Smooth muscle cell (in vitro differentiated cells): ENCODE measurements at regions not wholly inside any gene's neighbourhood (a gene's known extent, or its start where the extent isn't known, plus 50 kb on each side); places are given as distances from the start of the nearest gene placed in this dataset.

Experiments used
- DNase-seq: peaks from one replicate; lab custom pipeline; 2025; ENCODE audit not compliant: unreplicated experiment; lab: John Stamatoyannopoulos, UW
- H2AFZ ChIP-seq: fragments of 200-600 bp; sonication (generic); 2 replicates; pipeline ENCODE4 v1.6.0; 2016; ENCODE audit warnings: antibody characterized with exemption, low read depth, mild to moderate bottlenecking
- H3F3A ChIP-seq: fragments of 200-600 bp; sonication (generic); 2 replicates; pipeline ENCODE4 v1.6.0; 2017; ENCODE audit warnings: antibody characterized with exemption, low read depth
- H3K27ac ChIP-seq: fragments of 200-600 bp; sonication (generic); 2 replicates; pipeline ENCODE4 v1.5.1; 2016; ENCODE audit warnings: low read depth, mild to moderate bottlenecking
- H3K27me3 ChIP-seq: fragments of 200-600 bp; sonication (generic); 2 replicates; pipeline ENCODE4 v1.6.1; 2016; ENCODE audit warnings: low read depth, mild to moderate bottlenecking
- H3K36me3 ChIP-seq: fragments of 200-600 bp; sonication (generic); 2 replicates; pipeline ENCODE4 v1.5.1; 2016; ENCODE audit warnings: low read depth
- H3K4me1 ChIP-seq: fragments of 200-600 bp; sonication (generic); 2 replicates; pipeline ENCODE4 v1.5.1; 2016; ENCODE audit warnings: low read depth
- H3K4me2 ChIP-seq: fragments of 200-600 bp; sonication (generic); 2 replicates; pipeline ENCODE4 v1.6.0; 2016; ENCODE audit warnings: mild to moderate bottlenecking
- H3K4me3 ChIP-seq: fragments of 200-600 bp; sonication (generic); 2 replicates; pipeline ENCODE4 v1.5.1; 2016; ENCODE audit warnings: mild to moderate bottlenecking
- H3K79me2 ChIP-seq: fragments of 200-600 bp; sonication (generic); 2 replicates; pipeline ENCODE4 v1.6.0; 2016; ENCODE audit warnings: low read depth, mild to moderate bottlenecking
- H3K9ac ChIP-seq: fragments of 200-600 bp; sonication (generic); 2 replicates; pipeline ENCODE4 v1.6.0; 2016; ENCODE audit warnings: low read depth
- H3K9me3 ChIP-seq: fragments of 200-600 bp; sonication (generic); replicated peaks from 2 replicates; pipeline ENCODE4 v1.5.1; 2016; ENCODE audit warnings: low read depth
- H4K20me1 ChIP-seq: fragments of 200-600 bp; sonication (generic); 2 replicates; pipeline ENCODE4 v1.6.0; 2016; ENCODE audit warnings: low read depth
- WGBS: methylation state at CpG from one replicate; pipeline ENCODE4 v1.1.7; 2016; ENCODE audit warnings: low lambda C conversion rate; 5-methylcytosine and 5-hydroxymethylcytosine counted together
- TF ChIP-seq, protein P1 (sequence below): fragments of 200-600 bp; sonication (generic); IDR thresholded peaks from 2 replicates; pipeline ENCODE4 v1.5.1; 2017; ENCODE audit warnings: borderline replicate concordance, mild to moderate bottlenecking, antibody characterized with exemption; ENCODE audit not compliant: insufficient read depth, poor library complexity, severe bottlenecking

DNA sequence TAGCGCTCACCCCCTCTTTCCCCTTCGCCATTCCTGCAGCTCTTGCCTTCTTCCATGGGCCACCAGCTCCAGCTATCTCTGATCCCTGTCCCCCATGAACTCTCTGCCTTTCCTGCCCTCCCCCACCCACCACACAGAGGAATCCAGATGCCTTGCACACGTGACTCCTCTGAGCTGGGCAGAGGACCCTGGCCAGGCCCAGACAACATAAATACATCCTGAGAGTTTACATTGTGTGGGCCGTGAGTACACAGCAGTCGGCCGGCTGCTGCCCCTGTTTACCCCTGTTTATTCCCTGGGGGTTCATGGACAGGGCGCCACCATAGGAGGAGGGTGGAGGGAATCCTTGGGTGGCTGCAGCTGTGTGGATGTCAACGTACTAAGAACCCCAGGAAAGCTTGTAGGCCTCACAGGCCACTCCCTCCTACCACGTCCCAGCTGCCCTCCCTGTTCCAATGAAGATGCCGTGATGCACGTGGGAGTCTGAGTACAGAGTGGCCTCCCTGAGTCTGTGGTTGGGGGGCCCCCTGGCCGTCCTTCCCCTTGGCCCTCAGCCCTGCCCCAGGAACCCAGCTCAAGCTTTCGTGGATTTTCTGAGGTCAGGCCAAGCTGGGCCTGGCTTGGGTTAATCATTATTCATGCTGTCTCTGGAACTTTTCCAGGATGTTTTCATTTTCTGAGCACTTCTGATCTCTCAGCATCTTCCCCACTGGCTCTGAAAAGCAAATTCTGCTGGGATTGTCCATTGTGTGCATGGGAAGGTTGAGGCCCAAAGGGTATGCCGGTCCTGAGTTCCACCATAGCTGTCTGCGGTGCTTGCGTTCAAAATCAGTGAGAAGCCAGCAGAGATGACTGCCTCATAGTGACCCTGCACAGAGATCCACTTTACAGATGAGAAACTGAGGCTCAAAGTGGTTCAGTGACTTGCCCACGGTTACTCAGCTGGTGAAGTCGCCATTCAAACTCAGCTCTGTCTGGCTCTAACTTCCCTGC, 136.3 kb downstream of the MRPL14 start:
- no peaks in the 10 kb centered on the region for H4K20me1 ChIP-seq
- peaks cover 4% of the 10 kb centered on the region for H3K27me3 ChIP-seq
- TF ChIP-seq, protein P1, sequence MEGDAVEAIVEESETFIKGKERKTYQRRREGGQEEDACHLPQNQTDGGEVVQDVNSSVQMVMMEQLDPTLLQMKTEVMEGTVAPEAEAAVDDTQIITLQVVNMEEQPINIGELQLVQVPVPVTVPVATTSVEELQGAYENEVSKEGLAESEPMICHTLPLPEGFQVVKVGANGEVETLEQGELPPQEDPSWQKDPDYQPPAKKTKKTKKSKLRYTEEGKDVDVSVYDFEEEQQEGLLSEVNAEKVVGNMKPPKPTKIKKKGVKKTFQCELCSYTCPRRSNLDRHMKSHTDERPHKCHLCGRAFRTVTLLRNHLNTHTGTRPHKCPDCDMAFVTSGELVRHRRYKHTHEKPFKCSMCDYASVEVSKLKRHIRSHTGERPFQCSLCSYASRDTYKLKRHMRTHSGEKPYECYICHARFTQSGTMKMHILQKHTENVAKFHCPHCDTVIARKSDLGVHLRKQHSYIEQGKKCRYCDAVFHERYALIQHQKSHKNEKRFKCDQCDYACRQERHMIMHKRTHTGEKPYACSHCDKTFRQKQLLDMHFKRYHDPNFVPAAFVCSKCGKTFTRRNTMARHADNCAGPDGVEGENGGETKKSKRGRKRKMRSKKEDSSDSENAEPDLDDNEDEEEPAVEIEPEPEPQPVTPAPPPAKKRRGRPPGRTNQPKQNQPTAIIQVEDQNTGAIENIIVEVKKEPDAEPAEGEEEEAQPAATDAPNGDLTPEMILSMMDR: no peak
- H3K9me3 ChIP-seq: no peaks in the 10 kb centered on the region
- peak overlapping the region; percentile 69 for H3K27ac ChIP-seq
- no peak overlapping the region for H3K4me3 ChIP-seq
- peak overlapping the region; percentile 18 for H3K4me2 ChIP-seq
- no peak overlapping the region for H2AFZ ChIP-seq
- DNase-seq: peak; percentile 44
- H3K36me3 ChIP-seq: no peaks in the 10 kb centered on the region
- WGBS: 52% methylated on average over 18 of the region's 18 CpGs
- H3K4me1 ChIP-seq: peaks cover 13% of the 10 kb centered on the region
- H3F3A ChIP-seq: peaks cover 6% of the 10 kb centered on the region
- H3K79me2 ChIP-seq: no peaks in the 10 kb centered on the region
- peak overlapping the region; percentile 25 for H3K9ac ChIP-seq

DNA sequence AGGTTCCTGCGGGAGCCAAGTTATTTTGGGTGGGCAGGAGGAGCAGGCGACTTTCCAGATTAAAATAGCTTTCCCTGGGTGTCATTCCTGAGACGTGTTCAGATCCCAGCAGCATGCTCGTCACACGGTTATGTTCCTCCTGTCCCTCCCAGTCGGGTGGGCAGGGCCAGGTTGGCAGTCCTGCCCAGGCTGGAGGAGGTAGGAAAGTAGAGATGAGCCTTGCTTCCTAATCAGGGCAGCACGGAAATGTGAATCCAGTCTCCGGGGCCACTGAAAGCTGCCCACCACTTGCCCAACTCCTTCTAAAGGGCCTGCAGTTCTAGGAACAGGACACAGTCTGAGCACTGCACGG, 137.0 kb downstream of the MRPL14 start:
- H3K4me2 ChIP-seq: peak overlapping the region; percentile 1

DNA sequence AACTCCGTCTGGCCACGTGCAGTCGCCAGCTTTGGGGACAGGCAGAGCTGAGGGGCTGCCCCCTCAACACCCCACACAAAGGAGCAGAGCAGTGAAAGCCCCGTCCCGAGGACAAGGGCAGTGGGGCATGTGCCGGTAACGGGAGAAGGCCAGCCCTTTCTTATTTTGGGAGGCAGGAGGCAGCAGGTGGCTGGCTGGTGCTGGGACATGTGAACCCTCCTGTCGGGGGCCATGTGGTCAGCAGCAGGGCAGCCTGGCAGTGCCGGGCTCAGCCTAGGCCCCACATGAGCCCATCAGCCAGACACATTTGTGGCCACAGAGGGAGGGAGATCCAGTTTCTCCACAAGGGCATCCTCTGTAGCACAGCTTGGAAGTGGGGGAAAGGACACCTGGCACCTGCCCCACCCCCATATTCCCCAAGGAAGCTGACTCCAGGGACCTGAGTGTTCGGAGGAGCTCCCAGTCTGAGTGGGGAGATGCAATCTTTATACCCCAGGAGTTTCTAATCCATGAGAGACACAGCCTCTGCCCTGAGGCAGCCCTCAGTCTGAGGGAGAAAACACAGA, 137.6 kb downstream of the MRPL14 start:
- Histone ChIP-seq H2AFZ (no peak overlapping the region), H3K4me2 (peak overlapping the region; percentile 1), H3K4me1 (peaks cover 18% of the 10 kb centered on the region), H3F3A (peaks cover 3% of the 10 kb centered on the region), H4K20me1 (no peaks in the 10 kb centered on the region), H3K27ac (peak overlapping the region; percentile 69), H3K27me3 (peaks cover 4% of the 10 kb centered on the region), H3K9me3 (no peaks in the 10 kb centered on the region), H3K9ac (no peak overlapping the region), H3K4me3 (no peak overlapping the region), H3K36me3 (no peaks in the 10 kb centered on the region), H3K79me2 (no peaks in the 10 kb centered on the region)
- DNase-seq: no peak
- TF ChIP-seq, protein P1: no peak
- WGBS: 84% methylated on average over 10 of the region's 10 CpGs

More for the DNA sequence above, 137.0 kb downstream of the MRPL14 start:
- no peaks in the 10 kb centered on the region for H3K9me3 ChIP-seq
- peak overlapping the region; percentile 25 for H3K9ac ChIP-seq
- H3K4me3 ChIP-seq: no peak overlapping the region
- H4K20me1 ChIP-seq: no peaks in the 10 kb centered on the region
- peaks cover 3% of the 10 kb centered on the region for H3F3A ChIP-seq
- no peaks in the 10 kb centered on the region for H3K36me3 ChIP-seq
- DNase-seq: no peak
- H3K27me3 ChIP-seq: peaks cover 4% of the 10 kb centered on the region
- 33% methylated on average over 9 of the region's 9 CpGs for WGBS
- no peaks in the 10 kb centered on the region for H3K79me2 ChIP-seq
- peaks cover 13% of the 10 kb centered on the region for H3K4me1 ChIP-seq
- H3K27ac ChIP-seq: peak overlapping the region; percentile 69
- TF ChIP-seq, protein P1: no peak
- no peak overlapping the region for H2AFZ ChIP-seq
